IPS-NIHi7 (cell line): ENCODE measurements at regions not wholly inside any gene's neighbourhood (a gene's known extent, or its start where the extent isn't known, plus 50 kb on each side); places are given as distances from the start of the nearest gene placed in this dataset.
A peak's percentile ranks its signal among the peaks of the same experiment; 100 is the strongest.

ENCODE experiments used
- DNase-seq: peaks from one replicate; pipeline ENCODE4 v3.0.0; 2012; ENCODE audit warnings: mixed read lengths; ENCODE audit errors: extremely low spot score

DNA sequence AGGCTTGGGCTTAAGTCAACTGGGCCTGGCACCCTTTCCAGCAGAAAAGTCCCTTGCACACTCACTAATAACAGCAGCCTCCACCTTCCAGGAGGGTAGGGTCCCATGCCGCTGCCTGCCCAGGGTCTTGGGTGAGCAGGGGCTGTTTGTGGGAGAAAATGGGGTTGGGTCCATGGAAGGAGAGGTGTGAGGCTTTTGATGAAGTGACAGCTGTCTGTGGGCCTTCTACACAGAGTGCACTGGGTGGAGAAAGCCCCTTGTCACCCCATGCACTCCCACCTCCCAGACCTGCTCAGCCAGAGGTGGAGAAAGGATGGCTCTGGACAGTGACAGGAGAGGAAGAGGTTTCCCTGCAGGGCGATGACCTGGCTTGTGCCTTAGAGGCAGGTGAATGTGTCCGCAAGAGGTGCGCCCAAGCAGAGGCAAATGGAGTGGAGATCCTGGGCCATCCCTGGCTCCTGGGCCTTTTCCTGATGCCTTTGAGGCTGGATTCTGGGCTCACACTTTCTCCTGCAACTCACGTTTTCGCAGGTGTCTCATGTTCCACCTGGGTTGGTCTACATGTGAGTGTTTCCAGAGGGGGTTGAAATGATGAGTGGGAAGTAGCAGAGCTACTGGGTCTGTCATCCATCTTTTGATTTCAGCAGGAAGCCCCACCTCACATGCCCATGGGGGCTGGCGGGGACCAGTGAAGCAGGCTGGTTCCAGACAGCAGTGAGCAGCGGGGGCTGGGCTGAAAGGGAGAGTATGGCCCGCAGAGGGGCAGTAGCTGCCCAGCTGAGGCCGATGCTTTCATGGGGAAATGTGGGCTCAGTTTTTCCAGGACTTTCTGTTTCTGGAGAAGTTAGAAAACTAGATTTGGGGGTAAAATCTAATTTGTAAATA is 85.2 kb upstream of the PRR23E start:
- DNase-seq: no peak

DNA sequence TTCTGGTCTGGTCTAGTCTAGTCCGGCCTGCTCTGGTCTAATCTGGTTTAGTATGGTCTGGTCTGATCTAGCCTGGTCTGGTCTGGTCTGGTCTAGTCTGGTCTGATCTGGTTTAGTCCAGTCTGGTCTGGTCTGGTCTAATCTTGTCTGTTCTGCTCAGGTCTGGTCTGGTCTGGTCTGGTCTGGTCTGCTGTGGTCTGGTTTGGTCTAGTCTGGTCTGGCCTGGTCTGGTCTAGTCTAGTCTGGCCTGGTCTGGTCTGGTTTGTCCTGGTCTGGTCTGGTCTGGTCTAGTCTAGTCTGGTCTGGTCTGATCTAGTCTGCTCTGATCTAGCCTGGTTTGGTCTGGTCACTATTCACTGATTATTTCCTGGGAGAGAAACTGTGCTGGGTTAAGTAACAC is 84.1 kb upstream of the PRR23E start:
- no peak for DNase-seq

DNA sequence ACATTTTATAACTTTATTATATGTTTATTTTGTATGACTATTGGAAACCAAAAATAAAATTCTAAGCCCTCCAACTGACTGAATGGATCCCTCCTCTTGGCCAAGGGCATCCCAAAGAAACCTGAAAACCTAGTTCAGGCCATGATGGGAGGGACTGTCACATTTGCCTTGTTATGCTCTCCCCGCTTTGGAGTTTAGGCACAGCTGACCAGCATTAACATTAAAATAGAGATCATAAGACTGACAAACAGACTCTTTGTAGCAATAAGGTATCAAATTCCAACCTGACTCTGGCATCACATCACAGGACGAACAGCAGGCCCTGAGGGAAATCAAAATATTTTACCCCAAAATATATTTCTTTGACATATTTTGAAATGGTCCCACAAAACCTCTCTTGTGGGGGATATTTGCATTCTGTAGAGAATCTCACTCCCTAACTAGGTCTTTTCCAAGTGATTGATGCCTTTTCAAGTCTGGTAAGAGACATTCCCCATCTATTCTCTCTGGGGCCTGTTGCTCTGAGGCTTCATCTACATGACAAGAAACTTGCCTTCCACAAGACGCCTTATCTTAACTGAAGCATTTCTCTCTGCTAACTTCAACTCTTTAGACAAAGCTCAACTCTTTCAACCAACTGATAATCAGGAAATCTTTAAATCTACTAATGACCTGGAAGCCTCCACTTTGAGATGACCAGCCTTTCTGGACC is 81.8 kb upstream of the PRR23E start:
- DNase-seq: no peak

DNA sequence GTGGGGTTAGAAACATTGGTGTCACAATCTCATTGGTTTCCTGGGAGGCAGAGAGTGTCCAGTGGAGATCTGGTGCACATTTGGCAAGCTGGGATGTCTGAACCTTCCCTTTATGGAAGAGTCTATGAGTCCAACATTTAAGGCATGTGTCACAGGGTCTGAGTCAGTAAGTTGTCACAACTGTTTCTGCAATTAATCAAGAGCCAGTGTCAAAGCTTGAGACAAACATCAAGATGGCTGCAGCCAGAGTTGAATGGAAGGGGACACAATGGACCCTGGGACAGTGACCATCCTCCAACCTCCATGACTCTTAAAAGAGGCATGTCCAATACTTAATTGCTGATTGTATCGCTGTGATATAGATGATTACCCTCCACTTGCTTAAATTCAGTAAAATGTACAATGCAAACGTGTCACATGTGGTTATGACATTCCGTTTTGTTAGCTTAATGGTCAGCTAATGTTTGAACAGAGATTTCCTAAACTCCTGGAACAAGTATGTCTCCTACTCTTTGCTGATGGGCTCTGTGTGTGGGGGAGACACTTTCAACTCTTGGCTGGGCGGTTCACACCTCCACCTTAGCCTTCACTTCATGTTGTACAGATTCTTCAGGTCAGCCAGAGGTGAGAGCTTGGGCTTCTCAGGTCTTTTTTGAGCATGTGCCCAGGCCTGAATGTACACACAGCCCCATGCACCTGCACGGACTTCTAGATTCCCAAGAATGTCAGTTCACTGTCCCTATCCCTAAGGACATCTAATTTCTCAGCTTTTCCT is 79.9 kb upstream of the PRR23E start:
- DNase-seq: no peak

DNA sequence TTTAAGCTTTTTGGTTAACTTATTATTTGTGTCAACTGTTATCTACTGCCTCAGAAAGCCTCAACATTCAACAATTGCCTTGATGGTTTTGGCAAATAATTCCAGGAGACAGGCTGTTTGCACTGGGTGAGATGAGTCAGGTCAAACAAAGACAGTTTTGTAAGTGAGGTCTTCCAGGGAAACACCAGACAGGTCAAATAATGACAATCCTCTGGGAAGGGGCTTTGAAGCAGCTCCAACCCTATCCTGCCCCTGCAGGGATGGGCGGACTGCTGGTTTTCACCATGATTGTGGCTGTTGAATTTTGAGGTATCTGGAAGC is 79.4 kb upstream of the PRR23E start:
- DNase-seq: no peak

DNA sequence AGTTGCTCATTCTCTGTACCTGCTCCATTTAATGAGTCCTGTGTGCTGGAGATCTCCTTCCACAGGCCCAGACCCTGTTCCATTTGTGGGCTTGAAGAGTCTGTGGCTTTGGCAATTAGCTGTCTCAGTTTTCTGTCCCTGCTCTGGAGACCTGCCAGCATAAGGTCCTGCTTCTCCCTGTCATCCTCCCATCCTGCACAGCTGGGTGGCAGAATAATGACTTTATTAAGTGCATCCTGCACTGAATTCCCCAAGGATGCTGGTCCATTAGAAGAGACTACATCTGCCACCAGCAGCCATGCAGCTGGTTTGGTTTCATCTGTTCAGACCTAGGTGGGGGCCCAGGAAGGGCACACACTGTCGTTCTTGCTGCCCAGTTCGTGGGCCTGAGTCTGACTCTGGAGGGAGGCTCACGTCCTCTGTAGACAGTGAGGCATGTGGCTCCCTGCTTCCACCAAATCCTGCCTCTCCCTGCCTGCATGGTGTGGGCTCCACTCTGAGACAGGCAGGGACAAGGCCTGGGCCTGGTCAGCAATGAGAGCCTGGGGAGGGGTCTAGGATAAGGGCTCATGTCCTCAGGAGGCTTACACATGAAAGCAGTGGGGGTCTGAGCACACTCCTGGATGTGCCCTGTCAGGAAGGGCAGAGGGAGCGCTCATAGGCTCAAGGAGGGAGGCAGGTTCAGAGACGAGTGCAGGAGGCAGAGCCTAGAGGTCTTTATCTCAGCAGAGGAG is 78.4 kb upstream of the PRR23E start:
- DNase-seq: no peak

DNA sequence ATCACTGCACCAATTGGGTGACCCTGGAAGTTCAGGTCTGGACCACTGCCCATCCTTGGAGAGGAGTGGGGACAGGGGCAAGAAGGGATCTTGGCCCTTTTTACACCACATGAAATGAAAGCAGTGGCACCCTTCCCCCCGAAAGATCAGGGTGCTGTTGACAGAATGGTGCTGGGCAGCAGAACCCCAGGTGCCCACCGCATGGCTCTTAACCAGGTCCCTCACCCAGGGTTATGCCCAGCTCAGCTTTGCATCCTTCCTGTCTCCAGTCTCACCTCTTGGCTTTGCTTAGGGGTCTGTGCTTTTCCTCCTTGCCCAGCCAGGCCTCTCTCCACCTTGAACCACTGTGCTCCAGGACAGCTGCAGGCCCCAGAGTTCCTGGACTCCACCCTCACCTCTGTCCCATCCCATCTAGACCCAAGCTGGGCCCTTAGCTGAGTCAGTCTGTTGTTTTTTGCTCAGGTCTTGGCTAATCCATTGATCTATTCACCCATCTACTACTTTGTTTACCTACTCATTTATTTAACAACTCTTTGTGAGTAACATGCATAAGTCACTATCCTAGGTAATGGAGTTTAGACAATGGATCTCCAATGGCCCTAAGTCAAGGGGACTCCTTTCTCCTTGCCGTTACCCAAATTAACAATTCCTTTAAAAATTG is 77.1 kb upstream of the PRR23E start:
- no peak for DNase-seq

DNA sequence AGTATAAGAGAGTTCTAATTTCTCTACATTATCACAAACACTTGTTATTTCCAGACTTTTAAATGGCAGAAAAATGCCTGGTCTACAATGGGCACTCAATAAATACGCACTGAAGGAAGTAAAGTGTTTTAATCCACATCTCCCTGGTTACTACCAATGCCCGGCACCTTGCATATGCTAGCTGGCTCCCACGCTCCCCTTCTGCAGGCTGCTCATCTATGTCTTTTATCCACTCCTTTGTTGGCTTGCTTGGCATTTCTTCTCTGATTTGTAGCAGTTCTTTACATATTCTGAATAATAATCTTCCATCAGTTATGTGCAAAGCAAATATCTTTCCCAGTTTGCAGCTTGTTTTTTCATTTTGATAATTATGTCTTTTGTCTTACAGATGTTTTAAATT is 74.6 kb upstream of the PRR23E start:
- no peak for DNase-seq

DNA sequence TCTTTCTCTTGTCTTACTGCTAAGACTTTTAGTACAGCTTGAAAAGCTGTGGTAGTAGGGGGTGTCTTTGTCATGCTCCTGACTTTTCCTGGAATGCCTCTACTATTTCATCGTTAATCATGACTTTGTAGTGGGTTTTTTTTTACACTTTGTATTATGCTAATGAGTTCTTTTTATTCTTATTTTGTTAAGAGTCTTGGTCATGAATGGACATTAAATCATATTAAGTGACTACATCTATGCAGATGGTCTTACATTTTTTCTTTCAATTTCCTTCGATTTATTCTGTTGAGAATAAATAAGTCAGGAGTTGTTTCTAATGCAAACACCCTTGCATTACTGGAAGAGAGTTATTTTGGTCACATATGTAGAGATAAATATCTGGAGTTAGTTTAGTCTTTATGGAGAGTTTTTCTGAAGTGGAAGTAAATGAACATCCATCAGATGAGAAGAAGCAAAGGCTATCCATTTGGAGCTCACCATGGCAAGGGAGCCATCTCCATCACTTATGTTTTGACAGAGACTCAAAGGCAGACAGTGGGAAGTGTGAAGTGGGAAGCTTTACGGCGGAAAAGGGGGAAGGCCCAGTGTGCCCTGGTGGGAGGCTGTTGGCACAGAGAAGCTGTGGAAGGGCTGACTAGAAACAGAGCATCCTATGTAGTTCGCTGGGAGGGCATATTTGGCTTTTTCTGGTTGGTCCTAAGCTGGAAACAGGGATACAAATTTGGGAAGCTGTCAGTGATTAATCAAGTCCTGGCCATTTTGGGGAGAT is 73.1 kb upstream of the PRR23E start:
- DNase-seq: no peak

DNA sequence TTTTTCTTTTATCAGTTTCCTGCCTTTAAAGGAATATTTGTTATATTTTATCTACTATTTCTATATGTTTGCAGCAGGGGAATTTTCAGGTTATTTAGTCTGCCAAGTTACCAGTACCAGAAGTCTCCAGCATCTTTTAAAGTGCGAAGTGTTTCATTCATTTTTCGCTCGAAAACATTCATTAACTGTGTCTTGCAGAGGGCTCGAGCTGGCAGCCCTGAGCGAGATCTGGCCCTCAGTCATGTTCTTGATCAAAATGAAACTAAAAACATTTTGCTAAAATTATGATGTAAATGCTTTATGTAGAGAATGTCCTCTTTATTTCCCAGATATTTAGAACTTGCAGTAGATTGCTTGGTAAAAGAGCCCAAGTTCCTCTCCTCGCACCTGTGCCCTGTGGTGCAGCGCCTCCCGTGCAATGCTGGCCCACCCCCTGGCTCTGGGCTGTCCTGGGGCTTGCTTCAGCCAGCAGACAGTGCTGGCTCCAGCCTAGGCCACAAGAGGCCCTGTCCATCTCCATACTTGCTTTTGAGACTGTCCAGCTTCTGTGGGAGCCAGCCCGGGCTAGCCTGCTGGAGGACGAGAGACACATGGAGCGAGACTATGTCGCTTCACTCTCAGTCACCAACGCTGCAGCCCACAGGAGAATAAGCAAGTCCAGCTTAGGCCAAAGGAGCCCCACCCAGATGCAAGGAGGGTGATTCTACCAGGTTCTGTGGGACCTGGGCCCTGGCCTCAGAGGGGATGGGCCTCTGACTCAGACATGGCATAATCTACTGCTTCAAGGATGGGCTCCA is 71.9 kb upstream of the PRR23E start:
- DNase-seq: no peak

DNA sequence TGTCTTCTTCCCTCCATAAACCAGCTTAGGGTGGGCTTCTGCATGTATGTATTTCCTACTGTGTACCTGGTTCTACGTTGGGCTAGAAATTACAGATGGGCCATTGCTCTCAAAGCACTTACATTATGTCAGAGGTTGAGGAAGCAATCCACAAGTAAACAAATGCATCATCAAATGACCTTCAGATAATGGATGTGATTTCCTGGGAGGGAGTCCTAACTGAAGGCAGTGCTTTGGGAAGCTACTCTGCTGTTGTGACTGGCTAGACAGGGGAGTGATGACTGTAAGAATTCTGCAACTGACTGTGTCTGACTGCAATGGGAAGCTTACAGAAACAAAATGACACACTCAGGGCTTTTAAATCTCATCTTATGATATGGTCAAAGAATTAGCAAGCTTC is 71.0 kb upstream of the PRR23E start:
- DNase-seq: no peak

DNA sequence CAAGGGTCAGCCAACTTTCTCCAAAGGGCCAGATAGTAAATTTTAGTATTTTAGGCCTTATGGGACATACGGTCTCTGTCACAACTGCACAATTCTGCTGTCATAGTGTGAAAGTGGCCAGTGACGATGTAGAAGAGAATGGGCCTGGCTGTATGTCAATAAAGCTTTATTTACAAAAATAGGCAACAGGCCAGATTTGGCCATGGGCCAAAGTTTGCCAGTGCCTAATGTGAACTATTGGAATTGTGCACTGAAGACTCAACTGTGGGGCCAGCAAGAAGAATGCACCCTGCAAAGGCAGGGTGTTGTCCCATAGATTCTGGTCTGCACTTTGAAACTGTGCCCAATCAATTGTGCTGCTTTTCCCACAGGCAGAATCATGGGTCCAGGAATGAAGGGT is 69.4 kb upstream of the PRR23E start:
- DNase-seq: no peak

DNA sequence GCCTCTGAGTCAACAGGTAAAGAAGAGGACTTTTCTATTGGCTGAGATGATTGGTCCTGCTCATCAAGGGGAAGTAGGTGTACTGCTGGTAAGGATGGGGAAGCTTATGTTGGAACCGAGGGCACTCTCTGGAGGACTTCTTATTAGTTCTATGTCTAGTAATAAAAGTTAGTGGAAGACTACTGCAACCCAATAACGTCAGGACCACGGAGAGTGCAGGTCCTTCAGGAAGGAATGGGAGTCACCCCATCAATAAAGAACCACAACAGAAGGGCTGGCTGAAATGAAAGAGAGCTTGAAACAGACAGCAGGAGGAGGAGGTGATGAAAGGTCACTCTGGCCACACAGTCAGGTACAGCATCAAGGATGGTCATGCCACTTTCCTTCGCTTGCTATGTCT is 68.8 kb upstream of the PRR23E start:
- DNase-seq: peak; percentile 60

DNA sequence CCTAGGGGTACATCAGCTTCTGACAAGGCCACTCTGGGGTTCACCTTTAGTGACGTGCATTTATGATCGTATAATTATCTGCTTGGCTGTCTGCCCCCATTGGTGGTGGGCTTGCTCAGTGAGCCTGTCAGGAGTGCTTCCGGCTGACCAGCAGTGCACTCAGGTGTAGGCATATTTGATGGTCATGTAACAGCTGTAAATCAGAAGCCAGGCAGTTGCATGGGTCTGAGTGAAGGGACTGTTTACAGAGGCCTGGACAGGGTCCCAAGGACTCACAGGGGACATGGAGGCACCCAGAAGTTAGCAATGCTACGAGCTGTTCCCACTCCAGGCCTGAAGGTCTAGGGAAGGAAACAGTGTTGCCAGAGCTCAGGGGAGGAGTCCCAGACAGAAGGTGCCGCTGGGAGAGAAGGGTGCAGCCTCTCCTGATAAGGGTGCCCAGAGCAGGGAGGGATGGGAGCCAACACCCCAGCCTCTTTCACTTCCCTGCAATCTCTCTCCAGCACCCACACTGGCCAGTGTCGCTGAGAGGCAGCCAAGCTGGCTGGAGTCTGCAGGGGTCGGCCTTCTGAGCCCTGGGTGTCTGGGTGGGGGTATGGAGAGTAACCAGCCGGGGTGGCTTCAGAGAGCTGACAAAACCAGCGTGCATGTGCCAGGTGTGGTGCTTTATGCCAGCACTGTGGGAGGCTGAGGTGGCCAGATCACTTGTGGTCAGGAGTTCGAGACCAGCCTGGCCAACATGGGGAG is 61.3 kb upstream of the PRR23E start:
- no peak for DNase-seq

DNA sequence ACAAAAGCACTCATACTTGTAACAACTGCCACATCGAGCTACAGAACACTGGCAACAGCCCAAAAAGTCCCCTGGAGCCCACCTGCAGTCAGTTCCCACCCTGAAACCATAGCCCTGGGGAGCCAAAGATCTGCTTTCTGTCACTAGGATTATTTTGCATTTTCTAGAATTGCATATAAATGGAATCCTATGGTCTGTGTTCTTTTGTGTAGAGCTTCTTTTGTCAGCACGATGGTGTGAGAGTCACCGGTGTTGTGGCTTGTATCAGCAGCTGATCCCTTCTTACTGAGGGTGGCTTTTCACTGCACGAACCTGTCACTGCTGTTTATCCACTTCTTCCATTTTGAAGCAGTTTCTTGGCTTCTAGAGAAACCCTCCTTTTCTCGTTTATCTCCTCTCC is 60.1 kb upstream of the PRR23E start:
- DNase-seq: no peak

DNA sequence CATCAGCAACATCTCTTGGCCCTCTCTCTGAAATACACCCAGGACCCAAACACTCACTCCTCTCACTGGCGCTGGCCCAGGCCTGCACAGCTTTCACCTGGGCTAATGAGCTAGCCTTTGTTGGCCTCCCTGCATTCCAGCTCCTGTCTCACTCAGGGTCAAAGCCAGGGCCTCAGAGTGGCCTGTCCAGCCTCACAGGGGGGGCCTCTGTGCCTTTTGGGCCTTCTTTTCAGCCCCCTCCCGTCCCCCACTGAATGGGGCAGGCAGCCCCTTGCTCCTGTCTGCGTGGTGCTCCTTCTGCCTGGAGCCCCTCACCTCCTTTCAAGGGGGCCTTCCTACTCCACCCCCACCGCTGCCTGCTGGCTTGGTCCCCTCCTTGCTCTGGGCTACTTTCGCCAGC is 59.0 kb upstream of the PRR23E start:
- no peak for DNase-seq

DNA sequence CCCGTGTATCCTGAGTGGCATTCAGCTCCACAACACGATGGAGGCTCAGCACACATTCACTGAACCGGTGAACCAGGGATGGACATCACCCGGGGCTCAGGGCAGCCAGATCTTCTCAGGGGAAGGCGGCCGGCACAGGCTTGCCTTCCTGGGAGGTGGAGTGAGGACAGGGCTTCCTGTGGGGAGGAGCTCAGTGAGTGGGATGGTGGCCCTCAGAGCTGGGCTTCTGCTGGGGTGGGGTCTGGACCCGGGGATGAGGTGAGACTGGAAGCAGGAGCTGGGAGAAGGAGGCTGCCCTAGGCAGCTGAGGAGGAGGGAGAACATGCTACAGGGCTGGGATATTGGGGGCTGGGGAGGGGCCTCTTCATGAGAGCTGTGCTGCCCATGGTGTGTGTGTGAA is 58.5 kb upstream of the PRR23E start:
- no peak for DNase-seq

DNA sequence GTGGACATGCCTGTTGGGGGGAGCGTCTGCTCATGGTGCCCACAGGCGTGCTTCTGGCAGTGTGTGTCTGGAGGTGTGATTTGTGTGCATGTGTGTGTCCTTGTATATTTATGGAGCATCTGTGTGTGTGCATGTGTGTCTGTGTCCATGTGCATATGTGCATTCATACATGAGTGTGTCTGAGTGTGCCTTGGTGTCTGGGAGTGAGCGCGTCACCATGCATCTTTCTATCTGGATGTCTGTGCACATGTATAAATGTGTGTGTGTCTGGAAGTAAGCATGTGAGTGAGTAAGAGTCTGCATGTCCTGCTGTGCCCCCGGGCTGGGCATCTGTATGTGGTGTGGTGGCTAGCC is 58.1 kb upstream of the PRR23E start:
- DNase-seq: no peak
